CD4-positive, alpha-beta T cell treated with Interleukin-2 at 100 ng/mL for 4 hours (primary cell): ENCODE measurements at regions not wholly inside any gene's neighbourhood (a gene's known extent, or its start where the extent isn't known, plus 50 kb on each side); places are given as distances from the start of the nearest gene placed in this dataset.
"Not testable (repeated sequence)": the region's sequence is repeated elsewhere in the genome, so short reads cannot be mapped to it uniquely, and the experiment has no call there.

Source experiments
- DNase-seq: peaks from one replicate; pipeline ENCODE4 v3.0.0-alpha.2; 2020; ENCODE audit warnings: low spot score

DNA sequence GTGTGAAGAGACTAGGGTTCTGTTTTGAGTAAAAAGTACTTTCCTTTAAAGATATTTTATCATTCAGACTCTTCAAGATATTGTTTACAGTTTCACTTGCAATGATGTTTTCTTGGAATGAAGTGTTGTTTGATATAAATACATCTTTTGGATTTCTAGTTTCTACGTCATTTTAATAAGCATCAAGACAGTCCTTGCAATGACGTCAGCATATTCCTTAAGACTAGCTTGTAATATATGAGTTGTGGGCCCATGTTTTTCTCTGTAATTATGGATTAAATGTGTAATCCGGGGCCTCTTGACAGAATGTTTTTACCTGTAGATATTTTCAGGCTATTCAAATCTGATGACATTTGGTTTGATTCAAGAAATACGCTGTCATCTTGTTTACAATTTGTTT is 66.1 kb downstream of the RBMX2 start:
- no peak for DNase-seq

DNA sequence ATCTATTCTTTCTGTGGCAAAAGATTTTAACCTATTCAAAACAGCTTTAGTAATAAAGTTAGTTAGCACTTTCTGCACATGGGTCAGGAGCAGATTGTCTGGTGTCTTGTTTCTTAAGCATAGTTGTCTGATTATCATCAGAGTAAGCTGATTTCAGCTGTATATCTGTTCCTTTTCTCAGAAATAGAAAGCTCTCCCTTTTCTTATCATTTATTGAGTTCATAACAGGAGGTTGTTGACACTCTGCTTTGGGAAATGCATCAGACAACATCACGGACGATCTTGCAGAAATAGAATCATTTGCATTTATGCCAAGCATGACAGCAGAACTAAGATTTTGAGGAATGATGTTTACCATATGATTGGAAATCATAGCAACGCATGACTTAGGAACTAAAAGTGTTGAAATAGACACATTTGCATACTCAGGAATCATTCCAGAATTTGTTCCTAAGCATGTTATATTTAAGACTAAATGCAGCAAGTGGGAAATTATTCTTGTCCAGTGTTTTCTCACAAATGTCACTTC is 66.7 kb downstream of the RBMX2 start:
- DNase-seq = no peak

DNA sequence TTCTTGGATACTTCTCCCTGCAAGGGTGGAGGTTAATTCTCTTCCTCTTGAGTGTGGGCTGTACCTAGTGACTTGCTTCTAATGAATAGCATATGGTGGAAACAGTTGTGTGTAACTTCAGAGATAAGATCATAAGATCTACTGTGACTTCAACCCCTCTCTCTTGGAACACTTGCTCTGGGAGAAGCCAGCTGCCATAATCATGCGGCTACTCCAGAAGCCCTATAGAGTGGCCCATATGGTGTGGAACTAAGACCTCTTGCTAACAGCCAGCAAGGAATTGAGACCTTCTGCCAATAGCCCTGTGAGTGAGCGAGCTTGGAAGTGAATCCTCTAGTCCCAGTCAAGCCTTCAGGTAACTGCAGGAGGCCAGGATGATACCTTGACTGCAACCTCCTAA is 81.1 kb downstream of the RBMX2 start:
- no peak for DNase-seq

DNA sequence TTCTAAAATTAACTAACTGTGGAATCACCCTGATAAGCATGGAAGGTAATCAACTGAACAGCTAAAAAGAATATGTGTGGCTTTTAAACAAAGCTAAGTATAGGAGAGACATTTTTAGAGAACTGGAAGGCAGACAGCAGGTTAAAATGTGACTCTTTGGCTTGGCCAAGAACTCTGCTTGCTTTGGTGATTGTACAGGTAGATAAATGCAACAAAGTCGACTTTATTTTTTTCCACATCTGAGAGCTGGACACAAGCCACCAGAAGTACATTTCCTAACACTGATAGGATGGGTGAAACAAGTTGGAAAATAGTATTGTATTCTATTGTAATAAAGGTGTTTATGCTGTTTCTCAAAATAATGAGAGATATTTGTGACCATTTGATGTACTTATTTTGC is 84.1 kb downstream of the RBMX2 start:
- DNase-seq = no peak

DNA sequence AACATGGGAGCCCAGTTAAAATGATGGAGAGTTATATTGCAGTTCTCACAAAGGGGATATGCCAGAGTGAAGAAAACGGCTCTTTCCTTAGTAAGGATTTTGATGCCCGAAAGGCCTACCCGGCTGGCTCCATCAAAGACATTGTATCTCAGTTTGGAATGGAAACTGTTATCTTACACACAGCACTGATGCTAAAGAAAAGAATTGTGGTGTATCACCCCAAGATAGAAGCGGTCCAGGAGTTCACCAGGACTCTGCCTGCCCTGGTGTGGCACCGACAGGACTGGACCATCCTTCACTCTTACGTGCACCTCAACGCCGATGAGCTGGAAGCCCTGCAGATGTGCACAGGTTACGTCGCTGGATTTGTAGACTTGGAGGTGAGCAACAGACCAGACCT is 93.7 kb downstream of the RBMX2 start:
- DNase-seq = not testable (repeated sequence)

DNA sequence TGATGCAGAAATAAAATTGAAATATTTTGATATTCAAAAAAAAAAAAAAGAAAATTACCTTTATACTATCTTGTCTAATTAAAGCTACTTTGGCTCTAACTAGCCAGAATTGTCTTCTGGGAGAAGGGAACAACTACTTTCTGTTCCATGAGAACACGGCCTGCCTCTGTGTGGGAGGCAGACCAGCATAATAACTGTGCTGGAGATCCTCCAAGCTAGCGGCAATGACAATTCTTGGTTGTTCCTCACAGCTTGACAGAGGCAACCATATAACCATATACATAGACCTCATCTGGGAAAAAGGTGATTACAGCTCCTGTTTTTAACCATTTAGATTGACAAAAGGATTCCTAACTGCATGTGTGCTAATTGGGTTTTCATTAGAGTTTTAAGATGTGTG is 95.7 kb downstream of the RBMX2 start:
- no peak for DNase-seq

DNA sequence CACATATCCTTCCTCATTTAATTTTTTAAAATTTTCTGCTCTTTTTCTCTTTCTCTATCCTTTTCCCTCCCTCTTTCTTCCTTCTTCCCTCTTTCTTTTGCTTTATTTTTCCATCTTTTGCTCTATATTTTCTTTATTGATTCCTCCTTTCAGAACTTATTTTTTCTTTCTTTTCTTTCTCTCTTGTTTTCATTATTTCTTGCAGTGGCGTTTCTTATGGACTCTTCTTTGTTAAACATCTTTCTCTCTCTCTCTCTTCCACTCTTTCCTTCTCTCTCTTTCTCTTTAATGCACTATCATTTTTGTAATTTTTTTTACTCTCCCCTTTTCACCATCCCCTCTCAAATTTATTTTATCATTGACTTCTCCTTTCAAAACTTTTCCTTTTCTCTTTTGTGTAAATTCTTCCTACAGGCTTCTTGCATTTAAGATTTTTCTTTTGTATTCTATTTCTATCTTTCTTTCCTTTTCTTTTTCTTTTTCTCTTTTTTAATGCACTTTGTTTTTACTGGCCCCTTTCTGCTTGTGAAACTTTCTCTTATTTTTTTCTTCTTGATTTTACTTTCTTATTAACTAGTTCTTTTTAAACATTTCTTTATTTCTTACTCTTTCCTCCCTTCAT is 97.0 kb downstream of the RBMX2 start:
- no peak for DNase-seq

DNA sequence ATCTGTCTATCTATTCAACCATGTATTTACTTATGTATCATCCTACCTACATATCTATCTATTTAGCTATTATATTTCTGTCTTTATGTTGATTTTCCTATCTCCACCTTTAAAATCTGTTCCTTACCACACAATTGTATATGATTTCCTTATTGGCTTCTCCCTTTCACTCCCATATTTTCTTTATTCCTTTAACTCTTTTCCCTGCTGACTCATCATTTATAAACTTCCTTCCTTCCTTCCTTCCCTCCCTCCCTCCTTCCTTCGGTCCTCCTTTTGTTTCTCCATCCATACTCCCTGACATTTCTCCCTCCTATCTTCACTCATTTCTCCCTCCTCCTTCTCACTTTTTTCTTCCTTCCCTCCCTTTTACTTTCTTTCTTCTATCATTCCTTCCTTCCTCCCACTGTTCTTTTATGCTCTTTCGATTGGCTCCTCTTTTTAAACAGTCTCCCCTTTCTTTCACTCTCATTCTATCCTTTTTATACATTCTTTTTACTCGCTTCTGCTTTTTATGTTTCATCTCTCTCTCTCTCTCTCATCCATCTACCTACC is 100.3 kb downstream of the RBMX2 start:
- no peak for DNase-seq

DNA sequence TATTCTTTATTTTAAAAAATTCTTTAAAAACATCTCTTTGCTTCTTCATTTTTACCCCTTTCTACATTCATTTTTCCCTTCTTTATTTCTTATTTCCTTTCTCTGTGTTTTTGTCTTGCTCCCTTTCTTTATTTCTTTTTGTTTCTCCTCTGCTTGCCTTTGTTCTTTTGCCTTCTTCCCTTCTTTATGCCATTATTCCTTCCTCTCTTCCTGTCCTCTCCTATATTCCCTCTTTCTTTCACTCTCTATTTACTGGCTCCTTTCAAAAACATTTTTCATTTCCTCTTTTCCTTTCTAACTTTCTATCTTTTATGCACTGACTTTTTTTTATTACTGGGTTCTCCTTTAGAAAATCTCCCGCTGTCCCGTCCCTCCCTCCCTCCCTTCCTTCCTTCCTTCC is 102.2 kb downstream of the RBMX2 start:
- no peak for DNase-seq

DNA sequence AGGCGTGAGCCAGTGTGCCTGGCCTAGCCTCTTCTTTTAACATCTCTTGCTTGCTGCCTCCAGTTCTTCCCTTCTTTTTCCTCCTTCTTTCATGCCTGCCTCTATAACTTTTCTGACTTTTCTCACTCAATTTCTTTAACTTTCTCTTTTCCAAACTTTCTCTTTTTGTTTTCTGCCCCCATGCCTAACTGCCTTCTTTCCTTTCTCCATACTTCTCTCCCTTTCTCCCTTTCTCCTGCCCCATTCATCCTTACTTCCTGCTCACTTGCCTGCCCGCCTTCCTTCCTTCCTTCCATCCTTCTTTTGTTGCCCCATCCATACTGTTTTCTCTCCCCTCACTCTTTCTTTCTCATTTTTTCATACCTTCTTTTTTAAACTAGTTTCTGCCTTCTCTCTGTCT is 105.2 kb downstream of the RBMX2 start:
- no peak for DNase-seq

DNA sequence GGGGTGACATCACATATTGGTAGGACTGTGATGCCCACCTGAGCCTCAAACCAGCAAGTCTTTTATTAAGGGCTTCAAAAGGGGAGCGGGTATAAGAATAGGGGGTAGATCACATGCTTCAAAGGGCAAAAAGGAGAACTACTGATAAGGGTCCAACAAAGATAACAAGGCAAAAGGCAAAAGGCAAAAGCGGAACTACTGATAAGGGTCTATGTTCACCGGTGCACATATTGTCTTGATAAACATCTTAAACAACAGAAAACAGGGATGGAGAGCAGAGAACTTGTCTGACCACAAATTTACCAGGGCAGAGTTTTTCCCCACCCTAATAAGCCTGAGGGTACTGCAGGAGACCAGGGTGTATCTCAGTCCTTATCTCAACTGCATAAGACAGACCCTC is 110.7 kb downstream of the RBMX2 start:
- not testable (repeated sequence) for DNase-seq

DNA sequence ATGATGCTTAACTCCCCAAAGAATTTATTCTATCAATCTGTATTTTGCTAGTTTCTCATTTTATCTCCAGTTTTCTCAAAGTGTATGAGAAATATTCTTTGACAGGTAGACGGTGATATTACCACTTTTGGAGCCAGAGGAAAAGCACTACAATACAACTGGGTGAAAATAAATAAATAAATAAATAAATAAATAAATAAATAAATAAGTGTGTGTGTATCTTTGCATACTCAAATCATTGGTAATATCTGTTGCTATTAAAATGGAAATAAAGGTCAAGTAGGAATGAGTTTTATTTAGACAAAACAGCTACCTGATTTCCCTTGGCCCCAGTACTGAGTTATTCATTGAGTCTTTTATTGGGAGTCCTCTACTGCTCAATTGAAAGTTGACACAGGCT is 114.3 kb downstream of the RBMX2 start:
- DNase-seq = no peak

DNA sequence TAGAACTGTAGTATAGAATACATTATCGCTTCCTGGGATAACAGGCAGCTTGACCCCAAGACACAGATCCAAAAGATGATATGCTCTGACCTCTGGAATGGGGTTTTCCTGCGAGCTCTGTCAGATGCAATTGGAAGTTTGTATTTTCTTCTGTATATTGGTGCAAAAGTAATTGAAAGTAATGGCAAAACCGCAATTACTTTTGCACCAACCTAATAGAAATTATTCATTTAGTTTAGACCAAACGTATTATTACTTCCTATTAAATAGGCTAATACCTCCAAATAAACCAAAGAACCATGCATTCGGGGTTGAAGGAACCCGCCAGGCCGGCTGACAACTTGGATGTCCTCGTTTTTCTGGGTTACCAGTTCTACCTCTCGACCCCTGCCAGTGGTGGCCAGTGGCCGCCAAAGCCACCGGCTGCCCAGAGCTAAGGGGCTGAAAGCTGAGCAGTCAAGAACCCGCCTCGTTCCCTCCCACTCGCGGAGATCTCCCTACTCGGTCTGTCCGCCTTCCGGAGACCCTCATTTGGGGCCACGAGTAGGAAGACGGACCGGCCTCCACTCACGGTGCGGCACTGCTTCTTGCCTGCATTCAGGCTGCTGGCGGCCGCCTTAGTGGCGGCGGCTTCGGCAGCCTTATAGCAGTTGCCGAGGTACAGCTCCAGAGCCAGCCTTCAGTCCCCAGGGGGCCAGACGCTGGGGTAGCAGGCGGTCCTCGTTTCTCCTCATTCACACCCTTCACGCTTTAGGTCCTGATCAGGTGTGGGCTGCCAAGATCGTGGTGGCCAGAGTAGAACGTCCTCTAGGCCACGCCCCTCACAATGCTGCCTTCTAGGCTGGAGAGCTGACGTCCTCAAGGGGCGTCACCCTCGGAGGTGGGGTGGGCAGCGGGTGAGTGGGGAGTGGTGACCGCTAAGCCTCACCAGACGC is 121.9 kb downstream of the RBMX2 start:
- DNase-seq = no peak

DNA sequence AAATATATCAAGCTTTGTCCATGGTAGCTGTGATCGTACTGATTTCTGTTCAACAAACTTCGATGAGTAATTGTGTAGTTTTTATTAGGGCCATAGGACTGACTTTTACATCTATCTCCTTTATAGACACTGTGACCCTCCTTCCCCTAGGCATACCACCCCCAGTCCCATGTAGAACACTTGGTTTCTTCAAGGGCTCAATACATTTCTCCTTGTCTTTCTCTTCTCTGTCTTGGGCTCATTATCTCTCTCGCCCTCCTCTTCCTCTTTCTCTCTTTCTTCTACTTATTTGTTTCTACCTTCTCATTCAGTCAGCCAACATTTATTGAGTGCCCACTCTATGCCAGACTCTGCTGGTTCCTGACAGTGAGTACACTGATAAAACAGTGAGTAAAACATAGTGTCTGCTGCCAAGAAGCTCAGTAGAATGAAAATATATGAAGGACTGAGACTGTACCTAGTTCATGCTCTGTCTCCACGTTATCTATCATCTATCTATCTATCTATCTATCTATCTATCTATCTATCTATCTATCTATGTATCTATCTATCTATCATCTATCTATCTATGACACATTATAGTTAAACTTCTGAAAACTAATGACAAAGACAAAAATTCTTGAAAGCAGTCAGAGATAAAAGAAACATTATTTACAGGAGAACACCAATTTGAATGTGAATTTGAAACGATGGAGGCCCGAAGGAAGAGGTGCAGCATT is 122.8 kb downstream of the RBMX2 start:
- DNase-seq = no peak

DNA sequence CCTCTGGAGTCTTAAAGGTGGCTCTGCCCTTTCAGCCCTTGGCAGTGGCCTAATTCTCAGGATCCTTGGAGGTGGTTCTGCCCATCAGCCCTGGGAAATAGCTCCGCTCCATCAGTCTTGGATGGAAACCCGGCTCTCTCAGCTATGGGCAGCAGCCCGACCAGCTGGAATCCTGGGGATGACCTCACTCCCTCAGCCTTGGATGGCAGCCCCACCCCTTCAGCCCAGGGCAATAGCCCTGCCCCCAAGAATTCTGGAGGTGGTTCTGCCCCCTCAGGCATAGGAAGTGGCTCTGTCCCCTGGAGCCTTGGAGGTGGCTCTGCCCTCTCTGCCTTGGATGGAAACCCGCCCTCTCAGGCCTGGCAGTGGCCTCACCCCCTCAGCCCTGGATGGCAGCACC is 127.7 kb downstream of the RBMX2 start:
- DNase-seq = no peak

DNA sequence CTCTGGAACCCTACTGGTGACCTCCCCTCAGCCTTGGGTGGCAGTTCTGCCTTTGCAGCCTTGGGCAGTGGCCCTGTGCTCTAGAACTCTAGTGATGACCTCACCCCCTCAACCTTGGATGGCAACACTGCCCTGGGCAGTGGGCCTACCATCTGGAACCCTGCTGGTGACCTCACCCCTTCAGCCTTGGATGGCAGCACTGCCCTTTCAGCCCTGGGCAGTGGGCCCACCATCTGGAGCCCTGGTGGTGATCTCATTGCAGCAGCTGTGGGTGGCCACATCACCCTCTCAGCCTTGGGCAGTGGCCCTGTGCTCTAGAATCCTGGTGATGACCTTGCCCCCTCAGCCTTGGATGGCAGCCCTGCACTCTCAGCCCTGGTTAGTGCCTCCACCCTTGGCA is 129.3 kb downstream of the RBMX2 start:
- DNase-seq = no peak

DNA sequence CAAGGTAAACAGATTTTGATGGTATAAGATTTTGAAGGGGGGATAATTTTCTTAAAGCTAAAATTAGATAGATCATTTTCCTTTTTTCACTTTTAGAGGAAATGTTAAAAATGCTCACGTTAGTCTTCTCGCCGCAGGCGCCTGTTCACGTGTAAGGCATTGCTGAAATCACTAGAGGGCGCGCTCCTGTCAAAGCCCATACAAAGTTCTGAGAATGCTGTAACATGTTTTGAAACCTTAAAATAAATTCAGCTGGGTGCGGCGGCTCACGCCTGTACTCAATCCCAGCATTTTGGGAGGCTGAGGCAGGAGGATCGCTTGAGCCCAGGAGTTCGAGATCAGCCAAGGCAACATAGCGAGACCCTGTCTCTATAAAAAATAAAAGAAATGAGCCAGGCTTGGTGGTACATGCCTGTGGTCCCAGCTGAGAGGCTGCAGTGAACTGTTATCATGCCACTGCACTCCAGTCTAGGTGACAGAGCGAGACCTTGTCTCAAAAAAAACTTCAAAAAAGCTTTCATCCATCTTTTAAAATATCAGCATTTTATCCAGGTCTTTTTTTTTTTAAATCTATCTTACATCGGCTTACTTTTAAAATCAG is 138.0 kb downstream of the RBMX2 start:
- peak; percentile 16 for DNase-seq

DNA sequence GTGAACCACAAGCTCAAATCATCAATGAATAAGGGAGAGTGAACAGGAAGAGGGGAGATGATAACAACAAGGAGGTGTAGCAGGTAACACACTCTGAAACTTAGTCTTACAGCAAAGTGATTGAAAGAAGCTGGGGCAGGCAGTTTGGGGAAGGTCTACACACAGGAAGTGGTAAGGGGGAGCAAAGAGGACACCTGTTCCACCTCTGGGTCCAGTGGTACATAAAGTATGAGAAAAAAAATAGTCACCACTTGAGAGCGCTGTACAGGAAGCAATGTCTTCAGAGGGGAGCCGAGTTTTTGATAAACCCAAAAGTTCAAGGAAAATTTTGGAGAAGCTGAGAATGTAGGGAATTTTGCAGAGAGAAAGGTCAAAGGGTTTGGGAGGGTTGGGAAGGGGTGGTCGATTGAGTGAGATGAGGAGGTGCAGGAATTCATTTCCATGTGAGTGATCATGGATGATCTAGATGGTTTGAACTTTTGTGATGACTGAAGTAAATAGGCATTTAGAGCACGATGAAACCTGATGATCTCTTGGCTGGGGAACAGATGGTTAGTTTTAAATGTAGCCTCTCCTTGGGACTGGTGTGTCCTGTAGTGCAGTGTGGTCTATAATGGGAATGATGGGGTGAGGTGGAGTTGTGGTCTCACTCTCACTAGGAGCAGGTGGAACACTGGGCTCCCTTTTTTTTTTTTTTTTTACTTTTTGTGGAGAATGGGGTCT is 142.0 kb downstream of the RBMX2 start:
- DNase-seq = no peak

DNA sequence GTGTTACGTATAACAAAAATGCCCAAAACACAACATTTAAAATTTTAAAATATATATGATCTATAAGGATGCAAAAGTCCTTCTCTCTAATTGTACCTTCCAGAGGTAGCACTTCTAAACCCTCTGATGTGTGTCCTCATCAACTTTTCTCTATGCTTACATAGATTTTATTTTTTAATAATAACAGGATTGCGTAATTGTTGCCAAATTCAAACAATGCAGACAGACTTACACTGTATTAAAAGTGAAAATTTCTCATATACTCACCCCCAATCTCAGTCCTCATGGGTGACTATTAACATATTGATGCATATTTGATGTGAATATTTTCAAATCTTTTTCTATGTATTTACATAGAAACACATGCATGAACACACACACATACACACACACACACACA is 144.0 kb downstream of the RBMX2 start:
- DNase-seq = no peak

DNA sequence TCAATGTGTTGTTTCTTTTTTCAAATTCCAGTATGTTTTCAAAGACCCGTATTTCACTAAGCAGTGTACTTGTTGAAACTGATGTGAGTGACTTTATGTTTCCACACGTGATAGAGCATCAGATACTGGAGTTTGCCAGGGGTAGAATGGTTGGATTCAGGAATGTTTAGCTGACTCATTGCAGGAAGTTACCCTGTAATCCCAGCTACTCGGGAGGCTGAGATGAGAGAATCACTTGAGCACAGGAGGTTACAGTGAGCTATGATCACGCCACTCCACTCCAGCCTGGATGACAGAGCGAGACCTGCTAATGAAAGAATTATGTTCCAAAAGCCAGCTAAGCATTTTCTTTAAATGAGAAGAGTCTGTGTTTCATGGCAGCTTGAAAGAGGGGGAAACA is 147.6 kb downstream of the RBMX2 start:
- DNase-seq = not testable (repeated sequence)

DNA sequence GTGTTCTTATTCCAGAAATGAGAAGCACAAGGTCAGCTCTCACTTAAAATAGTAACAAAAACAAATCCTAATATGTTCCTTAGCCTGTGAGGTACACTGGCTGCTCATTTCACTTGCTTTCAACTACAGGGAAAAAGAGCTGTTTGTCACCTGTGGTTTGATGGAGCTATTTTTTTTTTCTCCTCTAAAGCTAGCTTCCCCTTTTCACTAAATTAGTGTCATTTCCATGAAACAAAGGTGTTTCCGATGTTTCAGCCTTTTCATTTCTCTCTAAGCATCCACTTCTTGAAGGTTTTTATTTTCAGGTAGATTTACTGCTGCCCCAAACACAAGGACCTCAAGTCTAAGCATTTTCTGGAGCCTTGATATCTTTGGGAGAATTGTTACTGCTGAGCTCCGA is 148.6 kb downstream of the RBMX2 start:
- DNase-seq = no peak
